NCI-H1694 treated with DMSO at 0.1 percent for 48 hours (cell line): ENCODE measurements at regions not wholly inside any gene's neighbourhood (a gene's known extent, or its start where the extent isn't known, plus 50 kb on each side); places are given as distances from the start of the nearest gene placed in this dataset.
"Not testable (repeated sequence)": the region's sequence is repeated elsewhere in the genome, so short reads cannot be mapped to it uniquely, and the experiment has no call there.

Experiments
- DNase-seq: peaks from one replicate; lab custom pipeline; 2025; lab: John Stamatoyannopoulos, UW

DNA sequence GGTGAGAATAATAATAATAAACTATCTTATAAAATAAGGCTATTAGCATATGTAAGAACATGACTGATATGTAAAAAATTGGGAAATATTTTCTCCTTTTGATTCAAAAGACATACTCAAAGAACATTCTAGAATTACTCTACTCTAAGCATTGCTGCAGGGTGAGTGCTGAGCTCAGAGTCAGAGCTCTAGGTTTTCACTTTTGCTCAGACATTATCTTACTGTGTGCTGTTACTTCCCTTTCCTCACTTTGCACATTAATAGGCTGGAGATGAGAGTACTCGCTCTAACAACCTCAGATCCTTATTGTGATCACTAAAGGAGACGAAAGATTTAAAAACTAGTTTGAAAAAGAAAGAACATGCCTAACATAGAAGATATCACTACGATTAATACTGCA is 99.4 kb upstream of the C9orf72 start:
- DNase-seq = no peak

DNA sequence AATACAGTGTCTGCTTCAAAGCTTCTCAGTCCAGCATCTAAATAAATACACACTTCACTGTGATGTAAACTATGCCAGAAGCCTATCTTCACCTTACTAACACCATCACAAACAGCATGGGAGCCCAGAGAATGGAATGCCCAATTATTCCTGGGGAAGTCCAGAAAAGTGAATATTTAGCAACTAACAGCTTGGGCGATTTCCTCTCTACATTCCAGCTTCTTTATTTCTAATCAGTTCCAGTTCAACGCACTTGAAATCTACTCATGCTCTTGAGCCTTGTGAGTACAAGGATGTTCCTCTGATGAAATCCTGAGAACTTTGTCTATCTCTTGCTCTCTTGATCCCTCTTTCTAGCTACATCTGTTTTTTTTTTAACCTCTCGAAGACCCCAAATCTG is 100.4 kb upstream of the C9orf72 start:
- no peak for DNase-seq

DNA sequence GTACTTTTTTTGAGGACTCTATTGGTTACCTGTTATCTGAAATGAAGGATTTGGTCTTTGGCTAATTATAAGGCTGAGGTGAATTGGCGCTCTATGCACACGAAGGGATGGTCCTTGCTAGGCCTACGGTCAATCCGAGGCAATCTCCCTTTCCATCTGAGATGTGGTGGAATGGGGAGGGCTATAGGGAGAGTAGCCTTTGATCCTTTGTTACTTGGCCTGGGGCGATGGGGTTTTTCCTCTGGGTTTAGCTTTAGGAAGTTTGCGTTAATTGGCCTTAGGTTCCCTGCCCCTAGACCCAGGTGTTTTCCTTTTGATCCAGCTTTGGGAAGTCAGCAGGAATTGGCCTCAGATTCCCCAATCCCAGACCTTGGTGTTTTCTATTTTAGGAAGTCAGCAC is 102.1 kb upstream of the C9orf72 start:
- no peak for DNase-seq

GRCh38 chr9:27676827-27677226 is 103.5 kb upstream of the C9orf72 start:
- no peak for DNase-seq

DNA sequence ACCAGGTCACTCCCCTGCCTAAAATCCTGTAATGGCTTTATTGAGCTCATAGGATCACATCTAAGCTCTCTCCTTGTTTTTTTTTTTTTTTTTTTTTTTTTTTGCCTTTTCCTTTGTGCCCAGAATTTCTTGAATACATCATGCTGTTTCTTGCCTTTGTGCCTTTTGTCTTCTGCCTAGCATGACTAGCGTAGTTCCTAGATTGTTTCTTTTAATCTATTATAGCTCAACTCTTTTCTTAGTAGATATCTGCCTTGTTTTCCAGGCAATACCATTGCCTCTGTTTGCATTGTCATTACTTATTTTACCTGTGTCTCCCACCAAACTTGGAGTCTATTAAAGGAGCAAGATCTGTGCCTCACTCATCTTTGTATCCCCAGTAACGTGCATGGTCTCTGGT is 106.1 kb upstream of the C9orf72 start:
- no peak for DNase-seq

GRCh38 chr9:27683181-27683580 is 109.9 kb upstream of the C9orf72 start:
- DNase-seq = no peak

- no peak for DNase-seq
Measured at GRCh38 chr9:27688954-27689353, 115.7 kb upstream of the C9orf72 start.

- DNase-seq = not testable (repeated sequence)
Measured at GRCh38 chr9:27690816-27691215, 117.5 kb upstream of the C9orf72 start.

DNA sequence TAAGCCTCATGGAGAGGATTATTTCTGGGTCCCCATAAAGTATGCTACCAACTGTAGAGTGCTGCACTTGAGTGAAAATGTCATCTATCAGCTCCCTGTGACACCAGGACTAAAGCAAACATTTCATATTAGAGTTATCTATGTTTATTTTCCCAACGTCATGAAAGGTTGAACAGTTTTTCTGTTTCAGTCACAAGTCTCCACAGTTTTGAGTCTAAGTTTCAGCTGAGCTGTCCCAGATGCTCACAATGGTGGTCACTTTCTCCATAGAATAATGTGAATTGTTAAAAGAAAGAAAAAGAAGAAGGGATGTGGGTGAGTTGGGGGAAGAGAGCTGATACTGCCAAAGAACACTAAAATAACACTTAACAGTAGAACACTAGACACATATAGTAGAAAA is 126.3 kb upstream of the C9orf72 start:
- no peak for DNase-seq

DNA sequence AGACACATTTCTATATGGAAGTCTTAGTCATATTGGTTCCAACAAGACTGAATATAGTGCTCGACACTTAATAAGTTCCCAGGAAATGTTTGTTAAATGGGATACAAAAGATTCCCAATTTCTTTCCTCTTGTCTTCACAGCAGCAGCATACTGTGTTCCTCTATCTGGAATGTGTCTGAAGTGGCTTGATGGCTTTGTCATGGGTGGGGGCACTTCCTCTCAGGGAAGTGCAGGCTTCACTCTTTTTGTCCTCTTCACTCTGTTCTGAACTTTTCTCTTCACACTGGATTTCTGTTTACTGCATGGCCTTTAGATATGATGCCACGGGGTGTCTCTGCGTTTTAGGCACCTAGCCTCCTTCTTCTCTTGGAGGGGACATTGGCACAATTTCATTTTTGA is 127.7 kb upstream of the C9orf72 start:
- no peak for DNase-seq

DNA sequence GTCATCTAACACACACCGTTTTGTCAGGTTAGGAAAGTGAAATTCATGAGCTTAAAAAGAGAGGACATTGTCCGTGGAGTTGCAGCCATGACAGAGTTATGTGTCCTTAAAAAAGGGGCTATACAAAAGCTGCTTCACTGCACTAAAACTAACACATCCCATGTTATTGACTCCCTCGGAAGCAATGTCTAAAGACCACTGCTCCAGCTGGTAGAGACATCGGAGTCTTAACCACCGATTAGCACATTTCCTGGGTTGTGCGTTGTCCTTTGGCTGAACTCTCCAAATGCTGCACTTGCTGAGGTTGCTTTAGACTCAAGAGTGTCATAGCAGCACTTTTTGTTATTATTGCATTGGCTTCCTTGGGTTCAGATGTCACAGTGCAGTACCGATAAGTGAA is 128.3 kb upstream of the C9orf72 start:
- DNase-seq = peak; percentile 5

DNA sequence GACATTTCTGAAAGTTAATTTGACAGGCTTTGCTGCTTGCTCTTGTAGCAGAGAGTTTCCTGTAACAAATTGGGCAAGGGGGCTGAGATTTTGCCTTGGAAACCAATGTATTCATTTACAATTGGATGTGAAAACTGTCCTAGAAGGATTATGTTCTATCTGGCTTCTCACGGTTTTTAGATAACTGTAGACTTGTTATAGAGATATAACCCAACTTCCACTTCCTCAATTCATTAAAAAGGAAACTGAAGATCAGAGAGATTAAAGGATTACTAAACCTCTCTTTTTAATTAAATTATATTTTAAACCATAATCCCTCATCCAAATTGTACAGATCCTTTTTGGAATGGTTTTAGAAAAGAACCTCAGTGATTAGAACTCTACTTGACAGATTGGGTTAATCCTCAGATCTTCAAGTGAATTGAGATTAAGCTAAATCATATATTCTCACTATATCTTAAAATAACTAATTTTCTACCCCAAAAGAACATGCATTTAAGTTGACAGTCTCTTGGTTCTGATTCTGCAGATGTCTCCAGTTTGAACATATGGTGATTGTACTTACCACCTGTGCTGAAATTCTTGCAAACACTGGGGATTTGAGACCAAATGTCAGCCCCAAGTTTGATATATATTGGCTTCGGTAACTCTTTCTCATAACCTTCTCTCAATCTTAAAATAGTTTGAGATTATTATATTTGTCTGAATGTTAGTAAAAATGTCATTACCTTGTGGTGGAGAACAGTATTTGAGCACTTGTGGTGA is 130.1 kb upstream of the C9orf72 start:
- peak; percentile 52 for DNase-seq

GRCh38 chr9:27711241-27711640 is 138.0 kb upstream of the C9orf72 start:
- DNase-seq = no peak

DNA sequence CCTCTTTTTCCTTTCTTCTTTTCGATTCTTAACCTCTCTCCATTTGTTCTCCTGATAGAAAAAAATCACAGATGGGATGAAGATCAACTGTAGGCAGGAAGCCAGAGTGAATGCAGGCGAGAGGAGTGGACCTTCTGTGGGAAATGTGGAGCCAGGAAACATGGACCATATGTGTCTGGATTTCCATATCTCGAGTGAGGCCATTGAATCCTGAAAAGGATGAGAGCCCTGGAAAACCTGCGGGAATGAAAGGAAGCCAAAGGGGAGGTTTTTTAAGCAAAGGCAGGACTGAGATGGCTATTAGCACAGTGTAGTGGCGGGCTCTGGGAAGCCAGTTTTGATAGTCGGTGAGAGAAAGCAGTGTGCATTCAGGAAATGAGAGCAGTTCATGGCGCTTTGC is 139.5 kb upstream of the C9orf72 start:
- DNase-seq = peak; percentile 92

DNA sequence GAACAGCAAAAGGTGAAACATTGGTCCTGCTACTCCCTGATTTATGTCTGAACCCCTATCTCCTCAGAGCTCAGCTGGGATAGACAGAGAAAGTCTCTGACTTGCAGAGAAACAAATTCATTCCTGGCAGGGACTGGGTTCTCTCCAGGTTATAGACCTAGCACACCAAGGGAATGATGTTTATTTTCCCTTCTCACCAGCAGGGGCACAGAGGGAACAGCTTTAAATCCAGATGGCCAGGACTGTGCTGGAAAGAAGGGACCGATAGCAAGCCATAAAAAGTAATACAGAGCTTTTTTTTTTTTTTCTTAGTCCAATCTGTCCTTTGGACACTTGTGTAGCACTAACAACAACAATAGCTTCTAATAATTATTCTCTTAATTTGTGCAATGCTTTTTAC is 141.1 kb upstream of the C9orf72 start:
- DNase-seq = peak; percentile 86

- DNase-seq = no peak
Measured at GRCh38 chr9:27715651-27716050, 142.4 kb upstream of the C9orf72 start.

DNA sequence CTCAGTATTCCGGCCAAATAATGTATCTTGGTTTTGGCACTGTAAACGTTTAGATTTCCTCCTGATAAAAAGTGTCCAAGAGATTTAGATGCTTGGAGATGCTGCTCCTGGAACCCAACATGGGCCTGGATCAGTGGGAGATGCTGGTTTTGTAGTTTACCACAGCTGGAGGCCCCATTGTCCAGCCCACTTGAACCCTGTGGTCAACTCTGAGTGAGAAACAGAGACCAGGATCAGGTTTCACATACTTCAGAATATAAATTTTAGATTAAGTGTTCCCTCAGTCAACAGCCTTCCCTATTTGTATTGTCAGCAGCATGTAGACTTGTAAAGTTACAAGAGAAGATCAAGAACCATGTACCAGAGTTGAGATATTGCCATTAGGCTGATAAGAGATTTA is 144.7 kb upstream of the C9orf72 start:
- DNase-seq = no peak

- DNase-seq = no peak
Measured at GRCh38 chr9:27719711-27720110, 146.4 kb upstream of the C9orf72 start.

DNA sequence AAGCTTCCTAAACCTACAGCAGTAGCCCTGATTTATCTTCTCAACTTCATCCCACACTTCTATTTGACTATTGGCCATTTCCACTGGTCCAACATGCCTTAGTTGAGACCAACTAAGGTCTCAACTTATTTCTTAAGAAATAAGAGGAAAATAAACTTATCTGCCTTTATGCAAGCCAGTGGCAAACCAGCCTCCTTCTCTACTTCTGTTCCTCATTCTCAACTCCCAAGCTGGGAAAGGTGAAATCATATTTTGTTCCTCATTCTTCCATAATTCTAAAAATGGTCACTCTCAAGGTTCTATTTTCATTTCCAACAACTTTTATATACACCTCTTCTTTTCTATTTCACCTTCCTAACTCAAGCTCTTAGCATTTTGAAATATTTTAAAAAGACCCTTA is 149.6 kb upstream of the C9orf72 start:
- DNase-seq = no peak

GRCh38 chr9:27726244-27727081 is 153.2 kb upstream of the C9orf72 start:
- peak; percentile 91 for DNase-seq

- no peak for DNase-seq
Measured at GRCh38 chr9:27732494-27732893, 159.2 kb upstream of the C9orf72 start.

DNA sequence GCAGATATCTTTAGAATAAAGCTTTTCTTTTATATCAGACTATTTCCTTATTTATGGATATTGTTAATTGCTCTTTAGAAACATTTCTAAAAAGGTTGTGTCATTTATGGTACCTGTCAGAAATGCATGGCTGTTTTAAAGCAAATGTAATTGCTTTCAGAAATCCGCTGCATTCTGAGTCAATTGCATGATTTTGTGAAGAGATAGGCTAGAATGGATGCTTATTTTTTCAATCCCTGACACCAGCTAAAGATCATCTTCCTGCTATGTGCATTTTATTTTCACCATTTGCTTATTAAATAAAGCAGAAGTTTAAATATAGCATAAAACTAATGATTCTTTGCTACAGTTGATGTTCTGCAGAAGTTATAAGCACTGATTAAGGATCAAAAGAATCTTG is 170.2 kb upstream of the C9orf72 start:
- DNase-seq = no peak

DNA sequence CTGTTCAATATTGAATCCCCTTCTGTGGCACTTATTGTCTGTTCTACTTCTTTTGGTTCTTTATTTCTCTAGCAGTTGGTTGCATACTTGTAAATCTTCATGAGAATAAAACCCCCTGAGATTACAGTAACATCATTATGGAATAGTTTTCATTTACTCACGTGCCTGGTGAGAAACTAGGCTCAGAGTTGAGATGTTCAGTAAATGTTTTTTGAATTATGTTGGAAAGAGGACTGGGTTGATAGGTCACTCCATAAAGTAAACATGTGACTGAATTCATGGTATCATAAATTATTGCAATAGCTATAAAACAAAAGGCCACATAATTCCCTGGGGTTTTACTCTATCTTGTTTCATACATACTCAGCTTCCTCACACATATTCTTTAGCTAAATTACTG is 174.2 kb upstream of the C9orf72 start:
- DNase-seq = no peak

DNA sequence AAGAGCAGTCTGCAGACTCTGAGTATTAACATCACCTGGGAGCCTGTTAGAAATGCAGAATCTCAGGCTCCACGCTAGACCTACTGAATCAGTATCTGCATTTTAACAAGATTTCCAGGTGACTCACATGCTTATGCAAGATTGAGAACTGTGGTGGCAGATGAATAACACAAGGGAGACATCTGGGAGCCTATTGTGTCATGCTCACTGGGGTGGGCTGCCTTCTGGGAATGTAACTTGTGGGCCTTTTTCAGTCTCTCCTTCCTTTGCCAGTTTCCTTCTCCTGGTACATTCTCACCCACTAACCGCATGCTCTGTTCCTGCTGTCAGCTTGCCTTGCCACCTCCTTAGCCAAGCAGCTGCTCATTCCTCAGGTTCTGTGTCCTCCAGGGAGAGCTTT is 176.6 kb upstream of the C9orf72 start:
- DNase-seq = peak; percentile 38
